KBM-7 (cell line): ENCODE measurements at regions not wholly inside any gene's neighbourhood (a gene's known extent, or its start where the extent isn't known, plus 50 kb on each side); places are given as distances from the start of the nearest gene placed in this dataset.

Experiments used
- DNase-seq: peaks from one replicate; pipeline ENCODE4 v3.0.0-alpha.2; 2015
- in situ Hi-C: fragments of 300-500 bp; cut with MboI; formaldehyde crosslinking; loops from 2 replicates; pipeline ENCODE4 v1.14.3; 2020; ENCODE audit warnings: low sequenced_read_pairs, low pct_unique_long_range_greater_than_20kb, mixed read lengths

DNA sequence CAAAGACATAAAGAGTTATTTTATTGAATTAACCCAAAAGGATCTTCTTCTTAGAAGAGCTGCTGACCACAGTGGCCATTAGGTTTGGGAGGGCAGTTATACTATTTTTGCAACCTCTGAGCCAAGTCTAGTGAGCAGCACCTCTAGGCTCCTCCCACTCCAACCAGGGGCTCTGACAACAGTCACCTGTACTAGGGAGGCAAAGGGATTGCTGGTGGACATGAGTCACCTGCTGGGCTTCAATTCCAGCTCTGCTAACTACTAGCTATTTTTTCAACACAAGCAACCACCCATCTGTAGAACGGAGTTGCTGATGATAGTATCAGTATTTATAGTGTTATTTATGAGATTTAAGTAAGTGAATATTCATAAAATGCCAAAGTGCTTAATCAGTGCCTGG, 166.0 kb downstream of the KLHL28 start:
- DNase-seq: no peak
- in situ Hi-C loops: no loop called here

DNA sequence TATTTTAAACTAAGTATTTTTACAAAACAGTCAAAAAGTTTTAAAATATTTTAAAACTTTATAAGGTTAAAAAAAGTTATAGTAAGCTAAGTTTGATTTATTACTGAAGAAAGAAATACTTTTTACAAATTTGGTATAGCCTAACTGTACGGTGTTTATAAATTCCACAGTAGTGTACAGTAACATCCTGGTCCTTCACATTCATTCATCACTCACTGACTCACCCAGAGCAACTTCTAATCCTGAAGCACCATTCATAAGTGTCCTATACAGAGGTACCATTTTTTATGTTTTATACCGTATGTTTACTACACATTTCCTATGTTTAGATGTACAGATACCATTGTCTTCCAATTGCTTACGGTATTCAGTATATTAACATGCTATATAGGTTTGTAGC, 170.0 kb downstream of the KLHL28 start:
- DNase-seq: no peak
- in situ Hi-C loops: no loop called here

DNA sequence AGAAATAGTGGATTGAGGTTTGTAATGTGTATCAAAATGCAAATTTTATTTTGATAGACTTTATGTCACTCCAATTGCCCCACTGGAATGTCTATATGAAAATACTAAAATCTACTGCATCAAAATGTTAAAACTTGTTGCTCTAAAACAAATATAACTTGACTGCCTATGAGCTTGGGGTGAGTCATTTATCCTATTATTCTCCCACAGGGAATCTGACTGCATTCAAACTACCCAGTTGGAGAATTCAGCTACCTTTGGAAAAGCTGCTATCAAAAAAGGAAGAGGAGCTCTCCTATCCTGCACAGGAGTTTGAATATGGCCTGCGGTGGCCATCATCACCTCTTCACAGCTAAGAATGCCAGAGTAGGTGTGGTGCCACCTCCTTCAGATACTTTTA, 173.1 kb downstream of the KLHL28 start:
- no peak for DNase-seq
- in situ Hi-C loops: no loop called here

DNA sequence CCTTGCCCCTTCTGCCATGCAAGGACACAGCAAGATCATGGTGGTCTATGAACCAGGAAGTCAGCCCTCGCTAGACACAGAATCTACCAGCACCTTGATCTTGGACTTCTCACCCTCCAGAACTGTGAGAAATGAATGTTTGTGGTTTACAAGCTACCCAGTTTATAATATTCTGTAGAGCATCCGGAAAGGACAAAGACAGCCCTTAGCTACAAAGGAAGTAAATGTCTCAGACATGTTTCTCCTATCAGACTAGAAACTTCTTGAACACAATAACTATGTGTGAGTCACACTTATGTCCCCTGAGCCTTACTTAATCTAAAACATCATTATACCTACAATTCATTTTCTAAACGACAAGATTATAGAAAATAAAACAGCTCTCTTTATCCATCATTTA, 176.7 kb downstream of the KLHL28 start:
- in situ Hi-C loops: no loop called here
- no peak for DNase-seq

DNA sequence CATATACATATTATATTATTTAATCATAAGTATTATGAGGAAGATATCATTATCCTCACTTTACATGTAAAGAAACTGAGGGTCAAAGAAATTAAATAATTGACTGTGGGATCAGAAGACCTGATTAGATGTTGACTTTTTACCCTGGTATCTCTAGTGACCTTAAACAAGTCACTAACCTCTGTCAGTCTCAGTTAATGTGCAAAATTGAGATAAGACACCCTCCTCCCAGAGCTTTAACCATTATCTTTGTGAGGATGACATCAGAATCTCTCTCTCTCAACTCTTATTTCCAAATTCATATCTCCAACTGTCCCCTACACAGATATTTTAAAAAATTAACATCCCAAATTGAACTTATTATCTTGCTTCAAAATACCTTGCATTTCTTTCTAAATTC, 177.8 kb downstream of the KLHL28 start:
- DNase-seq: no peak
- in situ Hi-C loops: no loop called here

DNA sequence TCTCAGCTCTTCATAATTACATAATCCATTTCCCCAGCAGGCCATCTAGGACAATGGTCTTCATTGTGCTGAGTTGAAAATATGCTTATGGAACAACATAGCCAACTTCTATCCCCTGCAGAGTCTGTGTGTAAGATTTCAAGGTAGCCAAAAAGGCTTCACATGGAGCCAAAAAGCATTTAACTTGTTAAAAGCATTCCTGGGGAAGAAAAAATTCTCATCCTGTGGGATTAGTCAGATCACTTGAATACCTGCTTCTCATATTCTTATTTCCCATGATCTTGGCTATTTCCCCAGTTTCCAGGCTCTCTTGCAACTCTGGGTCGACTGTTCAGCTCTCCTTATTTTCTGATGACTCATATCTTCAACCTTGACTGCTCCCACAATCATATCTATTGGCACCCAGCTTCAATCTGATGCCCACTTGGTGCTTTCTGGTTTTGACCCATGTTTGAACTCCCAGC, 178.9 kb downstream of the KLHL28 start:
- DNase-seq: no peak
- in situ Hi-C loops: no loop called here

DNA sequence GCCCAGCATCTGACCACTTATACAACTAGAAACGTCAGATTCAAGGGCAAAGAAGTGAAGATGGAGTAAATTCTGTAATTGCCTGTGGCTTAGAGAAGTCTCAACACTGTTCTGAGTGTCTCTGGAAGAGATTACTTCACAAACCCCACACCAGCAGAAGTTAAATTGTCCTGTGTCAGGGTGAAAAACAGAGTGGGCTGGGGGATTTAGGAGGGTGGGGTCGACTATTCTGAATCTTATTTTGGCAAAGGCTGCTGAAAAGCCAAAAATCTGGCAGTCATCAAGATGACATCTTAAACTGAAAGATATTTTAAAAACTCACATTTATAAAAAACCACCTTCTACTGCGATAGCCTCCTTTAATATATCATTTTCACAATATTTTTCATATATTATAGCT, 180.8 kb downstream of the KLHL28 start:
- in situ Hi-C loops: no loop called here
- no peak for DNase-seq

DNA sequence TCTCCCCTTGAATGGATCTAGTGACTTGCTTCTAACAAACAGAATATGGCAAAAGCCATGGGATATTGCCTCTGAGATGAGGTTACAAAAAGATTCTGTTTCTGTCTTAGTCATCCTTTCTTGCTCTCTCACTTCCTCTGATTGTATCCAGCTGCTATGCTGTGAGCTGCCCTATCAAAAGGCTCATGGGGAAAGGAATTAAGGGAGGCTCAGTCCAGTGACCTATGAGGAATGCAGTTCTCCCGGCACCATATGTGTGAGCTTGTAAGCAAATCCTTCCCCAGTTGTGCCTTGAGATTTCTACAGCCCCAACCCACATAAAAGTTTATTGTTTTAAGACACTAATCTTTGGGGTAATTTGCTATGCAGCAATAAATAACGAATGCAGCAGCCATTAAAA, 183.1 kb downstream of the KLHL28 start:
- in situ Hi-C loops: no loop called here
- DNase-seq: no peak

DNA sequence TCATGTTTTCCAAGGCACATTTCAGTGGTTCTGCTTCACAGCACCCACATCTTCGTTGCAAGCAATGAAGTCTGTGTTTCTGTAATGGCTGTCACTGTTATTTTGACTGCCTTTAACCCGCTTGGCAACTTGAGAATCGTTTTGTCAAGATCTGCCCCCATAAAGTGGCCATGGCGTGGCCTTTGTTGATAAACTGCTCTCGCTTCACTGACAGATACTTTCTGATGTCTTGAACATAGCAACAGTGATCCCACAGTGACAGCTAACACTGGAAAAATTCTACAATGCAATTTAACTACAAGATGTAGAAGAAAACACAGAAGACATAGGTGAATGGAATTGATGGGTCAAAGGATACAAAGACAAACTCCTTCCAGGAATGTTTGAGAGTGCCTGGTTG, 184.2 kb downstream of the KLHL28 start:
- in situ Hi-C loops: no loop called here
- DNase-seq: no peak

DNA sequence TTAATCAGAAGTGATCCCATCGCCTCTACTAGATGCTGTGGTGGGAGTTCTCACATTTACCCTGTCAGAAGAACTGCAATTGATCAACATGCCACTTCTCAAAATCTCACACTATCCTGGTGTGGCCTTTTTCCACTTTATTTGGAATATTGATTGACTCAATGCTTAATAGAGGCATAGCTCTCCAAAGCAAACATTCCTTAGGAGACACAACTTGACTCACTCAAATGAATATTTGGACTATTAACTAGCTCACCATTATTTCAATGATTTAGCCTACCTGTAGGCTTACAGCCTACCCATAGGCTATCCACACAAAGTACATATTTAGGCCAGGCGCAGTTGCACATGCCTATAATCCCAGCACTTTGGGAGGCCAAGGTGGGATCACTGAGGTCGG, 186.5 kb downstream of the KLHL28 start:
- in situ Hi-C loops: no loop called here

DNA sequence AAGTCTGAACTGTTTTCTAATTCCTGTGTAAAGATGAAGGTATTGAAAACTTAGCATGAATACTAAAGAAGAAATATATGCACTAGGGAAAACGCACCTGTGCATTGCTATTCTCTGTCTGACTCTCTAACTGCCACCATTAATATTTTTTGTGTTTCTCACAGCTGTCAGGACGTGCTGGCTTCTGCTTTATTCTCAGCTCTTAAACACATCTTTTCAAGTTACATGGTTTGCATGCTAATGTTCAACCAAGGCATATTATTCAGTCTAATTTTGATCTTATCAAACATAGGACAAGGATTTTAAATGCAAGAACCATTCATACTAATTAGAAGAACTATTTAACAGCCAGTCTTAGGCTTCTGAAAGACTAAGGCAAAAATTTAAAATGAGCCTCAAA, 187.4 kb downstream of the KLHL28 start:
- no peak for DNase-seq
- in situ Hi-C loops: no loop called here

More for the DNA sequence above, 186.5 kb downstream of the KLHL28 start:
- DNase-seq: no peak

DNA sequence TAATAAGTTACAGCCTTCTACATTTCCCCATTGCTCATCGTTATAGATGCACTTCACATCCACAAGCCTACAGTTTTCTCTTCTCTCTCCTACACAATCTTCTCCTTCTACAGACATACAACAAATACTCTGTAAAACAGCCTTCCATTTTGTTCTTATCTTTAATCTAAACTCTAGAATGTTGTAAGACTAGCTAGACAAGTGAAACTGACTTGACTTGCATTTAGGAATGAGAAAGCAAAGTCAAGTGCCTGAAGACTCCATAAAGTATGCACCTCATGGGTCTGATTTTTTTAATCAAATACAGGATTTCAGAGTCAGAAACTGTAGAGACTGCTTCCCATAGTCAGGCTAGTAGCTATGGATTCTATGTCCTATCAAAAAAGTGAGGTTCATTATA, 190.3 kb downstream of the KLHL28 start:
- no peak for DNase-seq
- in situ Hi-C loops: no loop called here

DNA sequence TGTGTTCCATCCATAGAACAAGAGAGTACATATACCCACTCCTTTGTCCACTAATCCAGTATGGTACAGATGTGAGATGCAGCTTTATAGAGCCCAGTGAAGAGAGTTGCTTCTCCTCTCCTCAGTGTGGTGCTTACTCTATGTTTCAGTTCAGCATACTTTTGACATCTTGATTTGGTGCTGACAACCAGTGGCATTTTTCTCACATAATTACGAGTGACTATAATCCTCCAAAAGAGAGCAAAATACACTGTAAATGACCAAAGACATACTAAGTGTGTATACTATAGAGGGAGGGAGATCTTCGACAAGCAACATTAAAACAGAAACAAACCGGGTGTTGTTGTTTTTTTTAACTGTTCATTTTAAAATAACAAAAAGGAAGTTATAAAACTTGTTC, 191.5 kb downstream of the KLHL28 start:
- DNase-seq: no peak
- in situ Hi-C loops: no loop called here

DNA sequence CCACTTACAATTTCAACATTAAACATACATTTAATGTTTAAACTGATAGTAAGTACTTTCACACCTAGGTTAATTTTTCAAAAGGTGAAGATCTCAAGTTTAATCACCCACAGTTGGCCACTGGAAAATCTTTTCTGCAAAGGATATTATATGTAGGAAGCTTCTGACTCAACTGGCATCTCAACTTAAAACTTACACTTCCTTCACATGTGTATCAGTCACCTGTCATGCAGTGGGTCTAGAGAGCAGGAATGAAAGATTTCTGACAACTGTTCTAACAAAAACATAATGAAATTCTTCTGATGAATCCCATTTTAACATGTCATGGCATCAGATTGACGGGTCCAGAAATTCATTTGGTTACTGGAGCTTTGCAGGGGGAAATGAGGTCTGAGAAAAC, 192.8 kb downstream of the KLHL28 start:
- in situ Hi-C loops: no loop called here

DNA sequence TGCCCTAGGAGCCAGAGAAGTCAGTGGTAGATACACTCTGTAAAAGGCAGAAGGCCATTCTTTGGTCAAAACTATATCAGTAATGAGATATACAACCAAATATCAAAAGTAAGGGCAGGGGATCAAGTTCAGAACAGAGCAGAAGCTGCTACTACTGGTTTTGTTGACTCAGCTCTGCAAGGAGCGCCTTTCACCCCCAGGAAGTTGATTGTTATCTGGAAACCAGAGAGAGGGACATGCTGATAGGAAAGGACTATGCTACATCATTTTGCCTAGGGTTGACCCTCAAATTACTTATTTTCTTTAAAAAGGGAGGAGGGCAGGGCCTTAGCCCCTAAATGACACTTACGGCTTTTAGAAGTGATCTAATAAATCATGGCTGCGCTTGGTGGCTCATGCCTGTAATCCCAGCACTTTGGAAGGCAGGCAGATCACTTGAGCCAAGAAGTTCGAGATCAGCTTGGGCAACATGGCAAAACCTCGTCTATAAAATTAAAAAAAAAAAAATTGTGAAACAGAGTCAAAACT, 194.0 kb downstream of the KLHL28 start:
- DNase-seq: no peak
- in situ Hi-C loops: no loop called here

More for the DNA sequence above, 192.8 kb downstream of the KLHL28 start:
- no peak for DNase-seq

DNA sequence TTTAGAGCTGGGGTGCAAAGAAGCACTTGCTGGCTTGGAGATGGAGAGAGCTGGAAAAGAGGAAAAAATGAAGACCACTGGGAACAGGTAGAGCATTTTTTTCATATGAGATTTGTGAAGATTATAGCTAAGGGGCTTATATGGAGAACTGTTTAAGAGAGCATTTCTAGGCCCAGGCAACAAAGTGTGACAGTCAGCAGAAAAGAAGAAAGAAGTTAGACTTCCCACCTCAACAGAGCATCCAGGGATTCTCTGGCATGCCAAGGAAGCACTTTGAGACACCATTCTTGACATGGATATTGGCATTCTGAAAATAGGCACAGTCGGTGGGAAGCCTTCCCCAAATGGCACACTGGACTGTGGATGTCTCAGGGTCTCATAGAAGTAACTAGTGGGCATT, 195.5 kb downstream of the KLHL28 start:
- no peak for DNase-seq
- in situ Hi-C loops: no loop called here

DNA sequence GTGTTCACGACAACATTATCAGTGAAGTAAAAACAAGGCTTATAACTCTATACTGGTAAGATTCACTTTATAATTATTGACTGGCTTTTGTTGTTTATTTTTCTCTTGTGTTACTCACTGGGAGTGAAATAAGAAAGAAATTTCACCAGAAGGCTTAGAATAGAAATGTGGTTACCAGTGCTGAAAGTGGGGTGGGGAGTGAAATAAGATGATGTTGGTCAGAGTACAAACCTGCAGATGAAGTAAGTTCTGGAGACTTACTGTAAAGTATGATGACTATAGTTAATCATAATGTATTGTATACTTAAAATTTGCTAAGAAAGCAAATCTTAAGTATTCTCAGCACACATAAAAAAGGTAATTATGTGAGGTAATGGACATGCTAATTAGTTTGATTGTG, 198.4 kb downstream of the KLHL28 start:
- no peak for DNase-seq
- in situ Hi-C loops: no loop called here

DNA sequence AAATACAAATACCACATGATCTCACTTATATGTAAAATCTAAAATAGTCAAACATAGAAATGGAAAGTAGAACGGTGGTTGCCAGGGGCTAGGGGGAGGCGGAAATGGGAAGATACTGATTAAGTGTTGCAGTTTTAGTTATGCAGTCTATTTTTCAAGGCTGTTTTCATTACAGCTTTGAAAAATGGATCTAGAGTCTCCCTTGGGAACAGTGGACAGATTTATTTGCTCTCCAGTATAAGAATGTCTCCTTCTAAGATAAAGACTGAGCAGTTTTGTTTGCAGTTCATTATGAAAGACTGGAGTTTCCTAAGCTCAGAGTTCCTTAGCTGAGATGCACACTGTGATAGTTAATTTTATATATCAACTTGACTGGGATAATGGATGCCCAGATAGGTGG, 202.5 kb downstream of the KLHL28 start:
- in situ Hi-C loops: no loop called here

DNA sequence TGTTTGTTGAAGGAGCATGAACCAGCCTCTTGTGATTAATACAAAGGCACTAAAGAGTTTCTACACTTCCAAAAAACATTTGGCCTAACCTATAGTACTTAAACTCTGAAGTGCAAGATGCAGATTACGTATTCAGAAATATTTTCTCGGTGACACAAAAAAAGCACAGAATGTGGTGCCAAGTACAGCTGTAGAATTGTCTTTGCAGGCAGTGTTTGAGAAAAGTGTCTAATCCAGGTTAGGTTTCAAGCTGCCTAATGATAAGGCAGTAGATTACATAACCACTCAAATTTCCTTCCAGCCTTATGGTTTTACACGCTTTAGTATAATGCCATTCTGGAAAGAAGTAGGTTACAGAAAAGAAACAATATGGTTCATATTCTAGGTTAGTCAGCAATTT, 205.2 kb downstream of the KLHL28 start:
- in situ Hi-C loops: no loop called here
- no peak for DNase-seq

More for the DNA sequence above, 202.5 kb downstream of the KLHL28 start:
- no peak for DNase-seq

DNA sequence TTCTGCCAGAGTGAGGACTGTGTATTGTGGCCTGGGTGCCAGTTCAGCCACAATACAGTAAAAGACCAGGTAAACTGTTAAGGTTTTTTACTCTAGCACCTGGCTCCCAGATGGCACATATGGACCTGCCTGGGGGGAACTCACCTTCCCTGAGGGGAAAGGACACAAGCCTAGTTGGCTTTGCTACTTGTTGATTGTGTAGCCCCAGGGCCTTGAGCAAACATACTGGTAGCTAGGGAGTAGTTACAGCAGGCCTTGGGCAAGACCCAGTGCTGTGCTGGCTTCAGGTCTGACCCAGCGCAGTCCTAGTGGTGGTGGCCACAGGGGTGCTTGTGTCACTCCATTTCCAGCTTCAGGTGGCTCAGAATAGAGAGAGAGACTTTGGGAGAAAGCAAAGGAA, 216.4 kb downstream of the KLHL28 start:
- no peak for DNase-seq
- in situ Hi-C loops: no loop called here

DNA sequence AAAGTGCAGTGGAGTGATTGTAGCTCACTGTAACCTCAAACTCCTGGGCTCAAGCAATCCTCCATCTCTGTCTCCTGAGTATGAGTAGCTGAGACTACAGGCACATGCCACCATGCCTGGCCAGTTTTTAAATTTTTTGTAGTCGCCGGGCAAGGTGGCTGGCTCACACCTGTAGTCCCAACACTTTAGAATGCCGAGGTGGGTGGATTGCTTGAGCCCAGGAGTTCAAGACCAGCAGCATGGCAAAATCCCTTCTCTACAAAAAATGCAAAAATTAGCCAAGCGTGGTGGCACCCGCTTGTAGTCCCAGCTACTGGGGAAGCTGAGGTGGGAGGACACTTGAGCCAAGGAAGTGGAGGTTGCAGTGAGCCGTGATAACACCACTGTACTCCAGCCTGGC, 219.5 kb downstream of the KLHL28 start:
- in situ Hi-C loops: no loop called here

DNA sequence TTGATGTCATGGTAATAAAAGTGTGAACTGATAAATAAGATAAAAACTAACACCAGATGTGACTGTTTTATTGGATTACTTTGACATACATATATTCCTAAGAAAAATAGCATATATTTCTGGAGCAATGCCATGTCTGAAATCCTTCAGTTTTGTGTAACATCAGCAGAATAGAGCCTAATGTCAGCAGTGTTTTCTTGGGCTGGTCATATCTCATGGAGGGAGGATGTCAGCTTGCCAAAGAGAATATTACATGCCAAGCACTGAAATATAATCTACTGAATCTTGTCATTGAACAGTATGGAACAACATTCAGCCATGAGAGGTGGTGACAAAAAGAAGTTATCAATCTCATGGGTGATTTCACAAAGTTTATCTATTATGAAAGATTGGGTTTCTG, 220.3 kb downstream of the KLHL28 start:
- in situ Hi-C loops: no loop called here
- no peak for DNase-seq

More for the DNA sequence above, 219.5 kb downstream of the KLHL28 start:
- DNase-seq: no peak
